ENCODE measurements at regions not wholly inside any gene's neighbourhood (a gene's known extent, or its start where the extent isn't known, plus 50 kb on each side); places are given as distances from the start of the nearest gene placed in this dataset.

- Histone ChIP-seq H3K27me3 (no peaks in the 10 kb centered on the region), H3K27ac (no peak overlapping the region), H3K36me3 (no peaks in the 10 kb centered on the region), H3K4me1 (no peaks in the 10 kb centered on the region), H3K9me3 (no peaks in the 10 kb centered on the region), H3K4me3 (no peak overlapping the region)
- intact Hi-C loops (cut with DNase I): no loop called here
- TF ChIP-seq POLR2A (IDR thresholded peaks at IDR 0.05): no peak
- no peak for TF ChIP-seq CTCF (IDR thresholded peaks at IDR 0.05)
- no peak for TF ChIP-seq POLR2AphosphoS5 (IDR thresholded peaks at IDR 0.05; ENCODE audit: insufficient read depth in 1 of 2, low read depth in 1 of 2)
- DNase-seq (ENCODE audit: extremely low spot score in 2 of 2): no peak
Observed at GRCh38 chr3:144067059-144067458, 95.4 kb downstream of the DIPK2A start.

- Histone ChIP-seq H3K4me1 (no peaks in the 10 kb centered on the region), H3K9me3 (no peaks in the 10 kb centered on the region), H3K4me3 (no peak overlapping the region), H3K36me3 (no peaks in the 10 kb centered on the region), H3K27me3 (no peaks in the 10 kb centered on the region), H3K27ac (no peak overlapping the region)
- DNase-seq (ENCODE audit: extremely low spot score in 2 of 2): no peak
- TF ChIP-seq POLR2AphosphoS5 (IDR thresholded peaks at IDR 0.05; ENCODE audit: insufficient read depth in 1 of 2, low read depth in 1 of 2) (no peak), CTCF (IDR thresholded peaks at IDR 0.05) (no peak), POLR2A (IDR thresholded peaks at IDR 0.05) (no peak)
- intact Hi-C loops (cut with DNase I): no loop called here
Observed at GRCh38 chr3:144073698-144074097, 102.1 kb downstream of the DIPK2A start.

GRCh38 chr3:144079634-144080033 lies 108.0 kb downstream of the DIPK2A start:
- no peaks in the 10 kb centered on the region for H3K36me3 ChIP-seq
- DNase-seq (ENCODE audit: extremely low spot score in 2 of 2): no peak
- H3K27ac ChIP-seq: no peak overlapping the region
- no peaks in the 10 kb centered on the region for H3K4me1 ChIP-seq
- no peaks in the 10 kb centered on the region for H3K9me3 ChIP-seq
- TF ChIP-seq POLR2A (IDR thresholded peaks at IDR 0.05): no peak
- no peaks in the 10 kb centered on the region for H3K27me3 ChIP-seq
- H3K4me3 ChIP-seq: no peak overlapping the region
- intact Hi-C loops (cut with DNase I): no loop called here

- no peaks in the 10 kb centered on the region for H3K27me3 ChIP-seq
- intact Hi-C loops (cut with DNase I): no loop called here
- H3K9me3 ChIP-seq: no peaks in the 10 kb centered on the region
- DNase-seq (ENCODE audit: extremely low spot score in 2 of 2): no peak
- no peak overlapping the region for H3K4me3 ChIP-seq
- no peaks in the 10 kb centered on the region for H3K4me1 ChIP-seq
- TF ChIP-seq POLR2A (IDR thresholded peaks at IDR 0.05) (no peak), CTCF (IDR thresholded peaks at IDR 0.05) (no peak), POLR2AphosphoS5 (IDR thresholded peaks at IDR 0.05; ENCODE audit: insufficient read depth in 1 of 2, low read depth in 1 of 2) (no peak)
- no peak overlapping the region for H3K27ac ChIP-seq
- no peaks in the 10 kb centered on the region for H3K36me3 ChIP-seq
Observed at GRCh38 chr3:144084929-144085328, 113.3 kb downstream of the DIPK2A start.

GRCh38 chr3:144085964-144086363 lies 114.3 kb downstream of the DIPK2A start:
- Histone ChIP-seq H3K36me3 (no peaks in the 10 kb centered on the region), H3K27ac (no peak overlapping the region), H3K4me3 (no peak overlapping the region), H3K27me3 (no peaks in the 10 kb centered on the region), H3K4me1 (no peaks in the 10 kb centered on the region), H3K9me3 (no peaks in the 10 kb centered on the region)
- TF ChIP-seq CTCF (IDR thresholded peaks at IDR 0.05) (no peak), POLR2A (IDR thresholded peaks at IDR 0.05) (no peak), POLR2AphosphoS5 (IDR thresholded peaks at IDR 0.05; ENCODE audit: insufficient read depth in 1 of 2, low read depth in 1 of 2) (peak in 1 of 2 donors; percentile 61)
- no peak for DNase-seq (ENCODE audit: extremely low spot score in 2 of 2)
- intact Hi-C loops (cut with DNase I): no loop called here

- H3K4me3 ChIP-seq: no peak overlapping the region
- H3K27me3 ChIP-seq: no peaks in the 10 kb centered on the region
- TF ChIP-seq POLR2A (IDR thresholded peaks at IDR 0.05) (no peak), POLR2AphosphoS5 (IDR thresholded peaks at IDR 0.05; ENCODE audit: insufficient read depth in 1 of 2, low read depth in 1 of 2) (no peak), CTCF (IDR thresholded peaks at IDR 0.05) (no peak)
- H3K36me3 ChIP-seq: no peaks in the 10 kb centered on the region
- no peaks in the 10 kb centered on the region for H3K9me3 ChIP-seq
- no peak overlapping the region for H3K27ac ChIP-seq
- intact Hi-C loops (cut with DNase I): no loop called here
- H3K4me1 ChIP-seq: no peaks in the 10 kb centered on the region
- no peak for DNase-seq (ENCODE audit: extremely low spot score in 2 of 2)
Observed at GRCh38 chr3:144096016-144096415, 124.4 kb downstream of the DIPK2A start.
